K562 (cell line): ENCODE measurements at regions not wholly inside any gene's neighbourhood (a gene's known extent, or its start where the extent isn't known, plus 50 kb on each side); places are given as distances from the start of the nearest gene placed in this dataset.

Experiments used
- ATAC-seq: fragments of 200-7000 bp; cut with Tn5 transposase; 3 replicates; pipeline ENCODE4 v1.9.1; 2020; ENCODE audit warnings: moderate library complexity
- BruUV-seq: library from RNA; stranded (reverse); fragments of 400-500 nt; replicated peaks from 2 replicates; lab custom pipeline; 2021; lab: Mats Ljungman, UMichigan
- CTCF ChIA-PET: fragments of 300-600 bp; formaldehyde crosslinking; extraction: SDS; loops from one replicate; lab custom pipeline; 2021; ENCODE audit warnings: low intra/inter-chr PET ratio; lab: Yijun Ruan, JAX
- POLR2A ChIA-PET: fragments of 300-600, 350-650 bp; sonication (Branson Sonifier 250); formaldehyde crosslinking; extraction: SDS; loops from one replicate; lab custom pipeline; 2021; ENCODE audit warnings: antibody characterized with exemption, inconsistent platforms; lab: Yijun Ruan, JAX
- DNase-seq, 4 experiments: peaks; one replicate each; pipeline versions ENCODE4 v3.0.0 to v3.0.0-alpha.2; 2011 to 2018; ENCODE audit warnings: low spot score in 3 of 4, mixed read lengths in 3 of 4; ENCODE audit errors: extremely low read depth in 1 of 4
- FAIRE-seq: peaks from 2 replicates; lab custom pipeline; 2011; peaks lifted over from hg19 to GRCh38; lab: Jason Lieb, UNC
- H2AFZ ChIP-seq: 2 replicates; pipeline ENCODE4 v1.6.0; 2011; ENCODE audit warnings: low read depth, low read length, control low read depth, inconsistent platforms
- H3K27ac ChIP-seq: fragments of 200-600 bp; 3 replicates; pipeline ENCODE4 v1.8.0; 2011; ENCODE audit warnings: low read depth, mild to moderate bottlenecking, control low read depth, inconsistent platforms, low read length, moderate library complexity, mixed read lengths; ENCODE audit errors: extremely low read depth
- H3K27me3 ChIP-seq, 2 experiments: fragments of 300-600 bp in 1 of 2; 2 replicates in 1 of 2; 3 replicates in 1 of 2; pipeline versions ENCODE4 v1.6.0 to v1.8.0; 2011; ENCODE audit warnings: inconsistent platforms in 2 of 2, low read length in 2 of 2, mild to moderate bottlenecking in 1 of 2, mixed read lengths in 1 of 2, moderate library complexity in 1 of 2; ENCODE audit not compliant: control insufficient read depth in 2 of 2, insufficient read depth in 2 of 2
- H3K36me3 ChIP-seq: fragments of 300-600 bp; 3 replicates; pipeline ENCODE4 v1.8.0; 2011; ENCODE audit warnings: mild to moderate bottlenecking, low read length, inconsistent platforms; ENCODE audit not compliant: control insufficient read depth, insufficient read depth
- H3K4me1 ChIP-seq, 2 experiments: fragments of 200-600 bp in 1 of 2; replicated peaks in 1 of 2; 2 replicates in 1 of 2; 3 replicates in 1 of 2; pipeline versions ENCODE4 v1.5.1 to v1.8.0; 2011; ENCODE audit warnings: inconsistent platforms in 2 of 2, low read length in 2 of 2, mild to moderate bottlenecking in 1 of 2, mixed read lengths in 1 of 2, moderate library complexity in 1 of 2; ENCODE audit not compliant: control insufficient read depth in 2 of 2, insufficient read depth in 2 of 2
- H3K4me2 ChIP-seq: 2 replicates; pipeline ENCODE4 v1.6.1; 2011; ENCODE audit warnings: low read length, control low read depth, inconsistent platforms, mixed read lengths; ENCODE audit not compliant: insufficient read depth
- H3K4me3 ChIP-seq: fragments of 200-600 bp; sonication (generic), shearing (Covaris generic); 2 replicates; pipeline ENCODE4 v1.5.1; 2016; ENCODE audit warnings: control low read depth, inconsistent platforms
- H3K79me2 ChIP-seq: fragments of 200-600 bp; 3 replicates; pipeline ENCODE4 v1.8.0; 2011; ENCODE audit warnings: low read length, inconsistent platforms; ENCODE audit not compliant: control insufficient read depth, insufficient read depth
- H3K9ac ChIP-seq, 2 experiments: 2 replicates each; pipeline versions ENCODE4 v1.6.0 to v1.6.1; 2011; ENCODE audit warnings: low read depth in 2 of 2, low read length in 2 of 2, control low read depth in 1 of 2, inconsistent platforms in 1 of 2, mild to moderate bottlenecking in 1 of 2, mixed read lengths in 1 of 2; ENCODE audit not compliant: insufficient read depth in 1 of 2
- H3K9me1 ChIP-seq: one replicate; pipeline ENCODE4 v1.6.0; 2011; ENCODE audit warnings: inconsistent platforms, mild to moderate bottlenecking, low read length, moderate library complexity; ENCODE audit not compliant: control insufficient read depth, insufficient read depth
- H3K9me3 ChIP-seq: replicated peaks from 2 replicates; pipeline ENCODE4 v1.5.1; 2011; ENCODE audit warnings: low read depth, low read length, inconsistent platforms; ENCODE audit not compliant: control insufficient read depth, insufficient read depth
- H4K20me1 ChIP-seq: replicated peaks from 2 replicates; pipeline ENCODE4 v1.6.1; 2011; ENCODE audit warnings: low read length, inconsistent platforms, mixed read lengths; ENCODE audit not compliant: control insufficient read depth, insufficient read depth
- ARID3A ChIP-seq: IDR thresholded peaks from 2 replicates; pipeline ENCODE4 v1.6.1; 2012; ENCODE audit warnings: low read depth, low read length, improper control_type of control experiment, borderline replicate concordance
- EGR1 ChIP-seq: fragments of 450-650 bp; conservative IDR thresholded peaks from 2 replicates; pipeline ENCODE4 v1.6.1; 2017; ENCODE audit warnings: mild to moderate bottlenecking
- HDAC2 ChIP-seq: fragments of 450-650 bp; IDR thresholded peaks from 2 replicates; pipeline ENCODE4 v1.6.1; 2016; ENCODE audit warnings: mild to moderate bottlenecking
- NCOA2 ChIP-seq, 2 experiments: fragments of 450-650 bp; IDR thresholded peaks; 2 replicates each; pipeline ENCODE4 v1.6.1; 2018; ENCODE audit warnings: mild to moderate bottlenecking in 2 of 2, moderate library complexity in 1 of 2; ENCODE audit not compliant: partially characterized antibody in 2 of 2
- SLC30A9 ChIP-seq: fragments of 250-450 bp; sonication (Bioruptor Pico); IDR thresholded peaks from 2 replicates; pipeline ENCODE4 v1.8.0; 2022; ENCODE audit warnings: mild to moderate bottlenecking, moderate library complexity
- ZBTB8A ChIP-seq: fragments of 450-650 bp; IDR thresholded peaks from 2 replicates; pipeline ENCODE4 v1.6.1; 2018; ENCODE audit warnings: mild to moderate bottlenecking, moderate library complexity; ENCODE audit not compliant: partially characterized antibody
- WGBS: fragments of 100-300 bp; shearing (Covaris generic); methylation state at CpG from one replicate; pipeline ENCODE4 v1.1.6; 2016; ENCODE audit warnings: low coverage, mixed read lengths; ENCODE audit not compliant: insufficient coverage; ENCODE audit errors: missing lambda C conversion rate; 5-methylcytosine and 5-hydroxymethylcytosine counted together
- in situ Hi-C: fragments of 300-500 bp; cut with MboI; formaldehyde crosslinking; loops from 4 replicates; pipeline ENCODE4 v1.15.0; 2018; ENCODE audit warnings: inconsistent platforms, mixed read lengths
- intact Hi-C: fragments of 100-400 bp; cut with micrococcal nuclease; formaldehyde crosslinking; loops from 2 replicates; pipeline ENCODE4 v1.14.2; 2022

- ATAC-seq (no peak), DNase-seq (no peak), FAIRE-seq (no peak)
- Histone ChIP-seq H3K4me1 (no peaks in the 10 kb centered on the region), H3K27ac (no peak overlapping the region), H3K9me1 (no peaks in the 10 kb centered on the region), H3K4me2 (no peak overlapping the region), H3K9ac (no peak overlapping the region), H3K27me3 (no peaks in the 10 kb centered on the region), H2AFZ (no peak overlapping the region), H3K4me3 (no peak overlapping the region), H3K79me2 (no peaks in the 10 kb centered on the region), H3K36me3 (no peaks in the 10 kb centered on the region), H4K20me1 (no peaks in the 10 kb centered on the region)
- in situ Hi-C loops (no loop called here), intact Hi-C loops (no loop called here)
- POLR2A ChIA-PET = interaction anchor here (0.6 kb wide), 2 partner anchors 70 to 77 kb away, joined by 3 read pairs; no protein-coding TSS in a partner anchor
- CTCF ChIA-PET = no interaction called here
- TF ChIP-seq ARID3A = no peak
- TF ChIP-seq ZBTB8A = no peak
- no peak for TF ChIP-seq HDAC2
- no peak for TF ChIP-seq SLC30A9
- TF ChIP-seq EGR1 = no peak
- TF ChIP-seq NCOA2 (IDR thresholded peaks at IDR 0.05; ENCODE audit: partially characterized antibody in 2 of 2) = no peak
- TF ChIP-seq, all 486 proteins: peak for 0
- 0% methylated on average over 1 of the region's 1 CpG for WGBS
- no peaks in the 10 kb centered on the region for H3K9me3 ChIP-seq
- BruUV-seq = no TSS peak
Observed at GRCh38 chr20:39358052-39358451, 395.9 kb downstream of the DHX35 start.
